HL-60/S4 treated with retinoic acid at 250 ng/mL for 4 days and 3 days (cell line): ENCODE measurements at regions not wholly inside any gene's neighbourhood (a gene's known extent, or its start where the extent isn't known, plus 50 kb on each side); places are given as distances from the start of the nearest gene placed in this dataset.
"Not testable (repeated sequence)": the region's sequence is repeated elsewhere in the genome, so short reads cannot be mapped to it uniquely, and the experiment has no call there.

Experiments used
- in situ Hi-C: fragments of 300-500 bp; cut with MboI; formaldehyde crosslinking; loops from 2 replicates; pipeline ENCODE4 v1.7.0; 2022; ENCODE audit warnings: low sequenced_read_pairs

DNA sequence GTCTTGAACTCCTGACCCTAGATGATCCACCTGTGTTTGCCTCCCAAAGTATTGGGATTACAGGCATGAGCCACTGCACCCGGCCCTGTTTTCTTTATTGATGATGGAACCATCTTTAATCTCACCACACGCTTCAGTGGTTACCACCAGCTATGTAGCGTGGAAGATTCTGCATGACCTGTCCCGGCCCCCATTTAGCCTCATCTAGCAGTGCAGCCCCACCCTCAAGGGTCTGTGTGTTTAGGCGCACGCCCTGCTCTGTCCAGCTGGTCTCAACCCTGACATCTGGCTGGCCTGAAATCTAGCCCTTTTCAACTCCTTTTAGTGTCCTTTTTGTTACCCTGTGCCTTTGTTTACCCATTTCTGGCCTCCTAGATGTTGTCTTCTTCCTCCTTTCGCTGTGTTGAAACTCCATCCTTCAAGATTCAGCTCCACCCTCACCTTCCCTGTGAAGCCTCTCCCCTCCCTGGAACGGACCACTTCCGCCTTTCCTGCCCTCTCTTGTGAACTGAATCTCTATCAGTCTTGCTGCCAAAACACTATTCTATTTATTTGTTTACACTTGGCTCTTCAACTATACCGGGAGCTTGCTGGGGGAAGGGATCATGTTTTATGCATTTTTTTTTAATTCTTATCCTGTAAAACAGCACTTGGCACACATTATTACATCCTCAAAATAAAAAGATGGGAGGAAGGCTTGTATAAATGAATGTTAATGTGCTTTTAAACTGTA lies 101.0 kb upstream of the MTHFD1L start:
- in situ Hi-C loops: no loop called here

DNA sequence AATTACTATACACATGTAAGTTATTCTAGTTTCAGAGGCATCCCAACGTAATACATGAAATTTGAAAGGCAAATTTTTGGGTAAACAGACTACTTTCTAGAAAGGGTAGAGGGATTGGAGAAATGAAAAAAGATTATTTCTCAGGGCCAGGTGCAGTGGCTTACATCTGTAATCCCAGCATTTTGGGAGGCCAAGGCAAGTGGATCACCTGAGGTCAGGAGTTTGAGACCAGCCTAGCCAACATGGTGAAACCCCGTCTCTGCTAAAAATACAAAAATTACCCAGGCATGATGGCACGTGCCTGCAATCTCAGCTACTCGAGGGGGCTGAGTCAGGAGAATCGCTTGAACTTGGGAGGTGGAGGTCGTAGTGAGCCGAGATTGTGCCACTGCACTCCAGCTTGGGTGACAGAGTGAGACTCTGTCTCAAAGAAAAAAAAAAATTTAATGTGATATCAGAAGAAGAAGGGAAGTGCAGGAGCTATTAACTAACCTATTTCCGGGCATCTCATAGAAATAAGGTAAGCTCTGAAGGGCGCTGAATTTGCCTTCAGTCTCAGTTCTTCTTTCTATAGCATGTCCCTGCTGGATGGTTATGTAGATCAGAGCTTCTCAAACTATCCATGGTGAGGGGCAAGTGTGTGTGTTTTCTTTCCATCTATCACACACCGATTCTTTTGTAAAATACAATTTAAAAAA lies 100.3 kb upstream of the MTHFD1L start:
- in situ Hi-C loops: no loop called here

DNA sequence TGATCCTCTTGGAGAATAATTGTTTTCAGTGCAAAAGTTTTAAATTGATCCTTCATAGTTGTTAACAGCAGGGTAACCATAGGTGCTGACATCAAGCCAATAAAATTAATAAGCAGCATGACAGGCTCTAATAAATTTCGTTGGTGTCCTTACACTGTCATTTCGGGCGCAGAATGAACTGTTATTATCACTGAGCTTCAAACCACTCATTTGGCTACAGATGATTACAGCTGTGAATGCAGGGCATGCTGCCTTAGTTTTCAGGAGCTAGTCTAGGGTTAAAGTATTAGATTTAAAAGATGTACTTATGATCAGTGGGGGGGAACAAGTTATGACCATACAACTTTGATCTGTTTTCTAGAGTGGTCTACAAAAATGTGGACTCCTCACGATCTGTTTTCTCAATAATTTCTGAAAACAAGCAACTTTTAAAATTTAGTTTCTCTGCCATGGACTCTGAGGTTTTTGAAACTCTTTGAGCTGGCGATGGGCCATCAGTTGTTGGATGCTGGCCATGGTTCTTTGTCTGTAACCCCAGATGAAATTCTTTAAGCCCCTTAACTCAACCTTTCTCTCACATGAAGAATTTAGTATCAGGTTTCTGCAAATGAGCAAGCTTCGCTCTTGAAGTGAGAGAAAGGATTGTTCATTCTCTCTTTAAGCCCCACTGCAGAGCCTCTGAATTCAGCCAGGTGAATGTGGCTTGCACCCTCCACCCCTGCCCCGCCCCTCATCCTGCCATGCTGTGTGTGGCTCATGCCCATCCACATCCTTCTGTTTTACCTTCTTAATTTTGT lies 99.1 kb upstream of the MTHFD1L start:
- in situ Hi-C loops: no loop called here

DNA sequence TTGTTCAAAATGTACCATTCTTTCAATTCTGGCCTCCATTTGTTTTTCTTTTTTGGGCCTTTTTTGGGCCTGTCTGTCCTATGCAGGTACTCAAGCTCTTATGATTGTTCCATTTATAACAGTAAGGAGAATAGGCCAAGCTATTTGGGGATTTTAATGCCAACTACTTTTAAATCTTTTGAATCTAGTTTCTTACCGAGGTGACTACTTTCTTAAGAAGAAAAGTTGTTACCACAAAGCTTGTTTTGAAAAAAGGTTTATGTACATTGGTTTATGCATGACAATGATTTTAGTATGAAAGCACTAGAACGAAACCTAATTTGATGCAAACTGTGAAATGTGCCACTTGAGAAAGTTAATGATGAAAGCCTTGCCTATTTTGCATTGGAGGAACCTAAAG lies 98.3 kb upstream of the MTHFD1L start:
- in situ Hi-C loops: no loop called here

DNA sequence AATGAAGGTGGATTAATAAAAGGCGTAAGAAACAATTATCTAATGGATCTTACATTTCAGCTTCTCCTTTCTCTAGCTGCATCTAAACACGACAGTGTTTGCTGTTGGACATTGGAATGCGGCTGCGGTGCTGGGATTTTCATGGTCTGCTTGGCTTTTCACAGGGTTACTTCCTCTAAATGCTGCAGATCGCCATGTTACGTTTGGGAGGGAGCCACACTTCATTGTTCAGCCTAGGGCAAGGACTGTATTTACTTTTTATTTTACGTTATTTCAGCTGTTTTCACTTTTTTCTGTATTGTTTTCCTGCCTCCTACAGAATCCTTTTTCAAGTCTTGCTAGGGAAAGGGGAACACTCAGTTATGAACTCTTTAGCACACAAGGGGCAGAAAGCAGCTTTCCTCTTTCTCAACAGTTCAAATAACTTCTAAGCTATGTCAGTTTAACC lies 97.9 kb upstream of the MTHFD1L start:
- in situ Hi-C loops: no loop called here

DNA sequence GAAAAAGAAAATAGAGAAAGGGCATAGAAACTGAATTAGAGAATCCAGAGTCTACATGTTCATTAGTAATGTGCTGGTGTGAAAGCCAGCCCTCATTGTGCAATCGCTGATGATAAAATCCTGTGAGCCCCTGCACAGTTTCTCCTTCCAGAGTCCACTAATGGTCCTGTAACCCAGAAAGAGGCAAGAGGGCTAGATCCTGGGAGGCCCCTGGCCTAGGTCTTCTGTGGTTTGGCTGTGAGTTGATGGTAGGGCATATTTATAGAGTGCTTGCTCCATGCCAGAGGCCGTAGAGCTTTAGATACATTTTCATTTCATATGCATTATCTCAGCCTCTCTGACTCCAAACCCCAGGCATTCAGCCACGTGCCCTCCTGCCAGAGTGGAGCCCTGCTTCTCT lies 94.9 kb upstream of the MTHFD1L start:
- in situ Hi-C loops: no loop called here

DNA sequence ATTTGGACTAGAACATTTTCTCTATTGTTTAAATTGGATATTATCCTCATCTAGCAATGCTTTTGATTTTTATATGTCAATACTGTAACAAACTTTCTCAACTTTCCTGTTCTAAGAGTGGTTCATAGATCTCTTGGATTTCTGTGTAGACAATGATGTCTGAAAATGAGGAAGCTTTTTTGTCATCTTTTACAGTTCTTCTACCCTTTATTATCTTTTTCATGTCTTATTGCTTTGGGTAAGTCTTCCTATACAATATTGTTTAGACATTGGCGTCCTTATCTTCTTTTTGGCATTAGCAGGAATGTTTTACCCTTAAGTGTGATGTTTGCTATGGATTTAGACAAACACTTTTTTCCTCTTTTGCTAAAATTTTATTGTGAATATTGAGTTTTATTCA lies 91.5 kb upstream of the MTHFD1L start:
- in situ Hi-C loops: no loop called here

DNA sequence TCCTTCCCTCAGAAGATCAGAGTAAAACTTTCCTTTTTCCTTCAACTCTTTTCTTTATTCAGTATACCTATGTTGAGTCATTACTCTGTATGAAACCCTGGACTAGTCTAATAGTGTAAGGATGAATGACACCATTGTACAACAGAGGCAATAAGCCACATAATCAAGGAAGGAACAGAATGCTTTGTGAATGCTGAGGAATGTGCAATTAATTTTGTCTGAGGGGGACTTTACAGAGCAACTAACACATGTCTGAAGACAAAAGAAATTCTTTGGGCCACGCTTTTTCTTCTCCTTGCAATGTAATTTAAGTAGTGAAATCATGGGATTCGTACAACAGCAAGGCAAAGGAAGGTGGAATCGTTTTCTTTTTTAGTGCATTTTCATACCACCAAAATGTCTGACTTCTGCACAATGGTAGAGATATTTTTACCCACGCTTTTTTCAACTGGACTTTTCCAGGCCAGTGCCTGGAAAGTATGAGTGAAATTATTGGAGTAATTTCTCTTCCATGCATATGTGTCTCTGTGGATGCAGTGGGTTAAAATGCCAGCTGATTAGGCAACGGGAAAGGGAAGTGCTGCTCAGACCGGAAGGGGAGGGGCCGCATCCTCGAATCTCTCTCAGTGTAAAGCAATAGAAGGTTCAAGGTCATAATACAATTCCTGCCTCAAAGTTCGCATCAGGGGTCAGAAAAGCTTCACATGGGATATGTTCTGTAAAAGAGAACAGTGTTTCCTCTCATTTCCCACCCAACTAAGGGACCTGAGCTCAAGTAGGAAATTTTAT lies 89.9 kb upstream of the MTHFD1L start:
- in situ Hi-C loops: no loop called here

DNA sequence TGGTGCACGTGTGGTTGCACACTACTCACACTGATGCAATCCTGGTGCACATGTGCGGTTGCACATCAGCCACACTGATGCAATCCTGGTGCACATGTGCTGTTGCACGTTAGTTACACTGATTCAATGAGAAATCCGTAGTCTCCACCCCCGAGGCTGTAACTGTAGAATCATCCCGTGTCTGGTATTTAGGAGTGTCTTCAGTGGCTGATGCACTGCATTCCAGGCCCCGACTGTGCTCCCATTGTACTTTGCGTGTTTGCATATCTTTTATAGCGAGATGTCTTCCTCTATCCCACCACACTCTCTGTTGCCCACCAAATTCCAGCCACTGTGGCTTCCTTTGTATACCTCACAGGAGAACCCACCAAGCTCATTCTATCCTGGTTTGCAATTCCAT lies 87.8 kb upstream of the MTHFD1L start:
- in situ Hi-C loops: no loop called here

DNA sequence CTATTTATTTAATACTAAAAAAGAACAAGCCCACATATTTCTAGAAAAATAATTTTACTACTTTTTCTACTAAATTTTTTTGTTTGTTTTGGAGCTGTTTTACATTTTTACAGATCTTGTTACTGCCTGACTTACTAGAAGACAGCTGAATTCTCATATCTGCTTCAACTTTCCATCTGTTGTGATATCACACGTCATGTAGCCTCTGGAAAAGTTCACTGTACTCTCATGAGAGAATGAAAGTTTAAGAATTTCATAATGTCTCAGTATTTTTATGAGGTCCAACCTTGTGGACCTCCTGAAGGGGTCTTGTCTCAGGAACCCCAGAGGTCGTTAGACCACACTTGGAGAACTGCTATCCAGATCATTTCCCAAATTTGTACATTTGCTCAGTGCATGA lies 81.7 kb upstream of the MTHFD1L start:
- in situ Hi-C loops: no loop called here

DNA sequence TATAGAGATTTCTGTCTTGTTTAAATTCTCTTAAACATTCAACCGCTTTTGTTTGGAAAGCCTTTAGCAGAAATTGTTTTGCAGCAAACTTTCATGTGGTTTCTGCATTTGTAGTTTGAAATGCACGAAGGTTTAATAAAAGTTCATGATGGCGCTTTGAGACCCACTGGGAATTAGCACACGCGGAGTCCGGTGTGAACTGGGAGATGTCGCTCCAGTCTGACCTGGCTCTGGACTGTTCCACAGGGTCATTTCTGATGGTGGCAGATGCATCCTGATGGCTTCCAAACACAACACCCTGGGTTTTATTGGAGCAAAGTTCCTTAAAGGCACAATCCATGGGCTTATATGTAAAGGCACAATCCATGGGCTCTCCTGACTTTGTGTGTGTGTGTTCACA lies 78.1 kb upstream of the MTHFD1L start:
- in situ Hi-C loops: no loop called here

DNA sequence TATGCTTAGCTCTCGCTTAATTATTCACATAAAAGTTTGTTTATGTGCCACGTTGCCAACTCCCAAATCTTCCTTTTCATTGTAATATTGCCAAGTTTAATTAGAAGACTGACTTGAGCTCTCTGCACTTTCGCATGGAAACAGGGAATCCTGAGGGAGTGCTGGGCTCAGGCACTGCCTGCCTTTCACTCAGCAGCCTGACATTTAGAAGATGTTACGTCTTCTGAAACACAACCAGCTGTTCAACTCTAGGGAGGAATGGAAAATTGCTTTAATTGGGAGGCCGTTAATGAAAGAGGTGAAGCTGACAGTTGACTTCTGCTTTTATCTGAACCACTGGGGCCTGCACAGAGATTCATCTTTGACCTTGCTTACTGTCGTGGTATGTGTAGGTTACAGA lies 77.4 kb upstream of the MTHFD1L start:
- in situ Hi-C loops: no loop called here

DNA sequence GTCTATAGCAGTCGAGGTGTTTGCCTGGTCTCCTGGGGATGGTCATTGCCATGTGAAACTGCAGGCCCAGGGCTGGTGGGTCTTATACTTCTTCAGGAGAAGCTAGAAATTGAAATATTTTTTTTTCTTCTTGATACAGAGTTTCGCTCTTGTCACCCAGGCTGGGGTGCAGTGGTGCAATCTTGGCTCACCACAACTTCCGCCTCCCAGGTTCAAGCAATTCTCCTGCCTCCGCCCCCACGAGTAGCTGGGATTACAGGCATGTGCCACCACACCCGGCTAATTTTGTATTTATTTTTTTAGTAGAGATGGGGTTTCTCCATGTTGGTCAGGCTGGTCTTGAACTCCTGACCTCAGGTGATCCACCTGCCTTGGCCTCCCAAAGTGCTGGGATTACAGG lies 75.6 kb upstream of the MTHFD1L start:
- in situ Hi-C loops: not testable (repeated sequence)

DNA sequence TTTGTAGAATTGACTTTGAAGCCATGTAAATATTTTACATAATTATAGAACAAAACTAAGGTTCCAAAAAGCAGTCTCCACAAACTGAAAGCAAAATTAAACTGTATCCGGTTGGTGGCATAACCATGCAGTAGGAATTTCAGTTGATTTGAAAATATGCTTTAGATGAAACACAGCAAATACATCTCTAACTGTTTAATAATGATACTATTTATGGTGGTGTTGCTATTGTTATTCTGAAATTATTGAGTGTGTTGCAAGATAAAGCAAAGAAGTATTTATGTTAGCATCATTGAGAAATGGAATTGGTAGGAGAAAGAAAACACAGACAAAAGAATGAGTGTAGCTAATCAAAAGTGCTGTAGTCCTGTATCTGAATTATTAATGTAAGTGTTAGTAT lies 73.8 kb upstream of the MTHFD1L start:
- in situ Hi-C loops: no loop called here

DNA sequence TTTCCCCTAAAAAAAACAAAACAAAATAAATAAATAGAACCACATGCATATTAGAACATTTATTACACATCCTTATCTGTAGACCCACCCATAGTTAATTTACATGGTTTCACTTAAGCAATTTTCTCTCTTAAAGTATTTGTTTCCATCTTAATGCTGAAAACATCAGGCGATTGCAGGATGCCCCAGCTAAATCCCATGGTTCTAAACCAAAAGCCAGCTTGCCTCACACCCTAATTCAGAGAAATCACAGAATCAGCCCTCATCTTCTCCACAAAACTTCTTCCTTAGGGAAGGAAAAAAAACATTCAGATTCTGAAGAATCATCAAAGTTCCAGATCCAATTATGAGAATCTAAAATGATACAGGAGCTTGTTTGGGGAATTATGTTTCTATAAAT lies 67.6 kb upstream of the MTHFD1L start:
- in situ Hi-C loops: no loop called here

DNA sequence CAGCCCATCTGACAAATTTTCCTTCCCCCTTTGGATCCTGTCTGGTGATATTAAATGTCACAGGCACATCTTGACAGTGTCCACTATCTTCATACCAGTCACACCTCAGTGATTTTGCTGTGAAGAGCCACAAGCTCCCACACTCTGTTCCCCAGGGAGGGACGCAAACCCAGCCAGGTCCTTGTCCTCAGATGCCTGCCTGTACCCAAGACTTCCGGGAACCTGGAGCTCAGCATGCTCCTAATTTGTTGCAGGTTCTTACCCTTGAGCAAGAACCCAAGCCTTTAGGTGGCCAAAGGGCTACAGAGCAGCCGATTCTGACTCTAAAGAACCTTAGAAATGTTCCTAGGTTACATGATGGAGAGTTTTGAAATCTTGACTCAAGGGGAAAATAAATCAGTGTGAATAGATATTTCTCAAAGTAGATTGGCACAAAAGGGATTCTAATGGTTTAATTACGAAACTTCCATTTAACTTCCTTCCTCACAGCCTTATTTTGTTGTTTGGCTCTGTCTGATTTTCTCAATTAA lies 66.2 kb upstream of the MTHFD1L start:
- in situ Hi-C loops: no loop called here

DNA sequence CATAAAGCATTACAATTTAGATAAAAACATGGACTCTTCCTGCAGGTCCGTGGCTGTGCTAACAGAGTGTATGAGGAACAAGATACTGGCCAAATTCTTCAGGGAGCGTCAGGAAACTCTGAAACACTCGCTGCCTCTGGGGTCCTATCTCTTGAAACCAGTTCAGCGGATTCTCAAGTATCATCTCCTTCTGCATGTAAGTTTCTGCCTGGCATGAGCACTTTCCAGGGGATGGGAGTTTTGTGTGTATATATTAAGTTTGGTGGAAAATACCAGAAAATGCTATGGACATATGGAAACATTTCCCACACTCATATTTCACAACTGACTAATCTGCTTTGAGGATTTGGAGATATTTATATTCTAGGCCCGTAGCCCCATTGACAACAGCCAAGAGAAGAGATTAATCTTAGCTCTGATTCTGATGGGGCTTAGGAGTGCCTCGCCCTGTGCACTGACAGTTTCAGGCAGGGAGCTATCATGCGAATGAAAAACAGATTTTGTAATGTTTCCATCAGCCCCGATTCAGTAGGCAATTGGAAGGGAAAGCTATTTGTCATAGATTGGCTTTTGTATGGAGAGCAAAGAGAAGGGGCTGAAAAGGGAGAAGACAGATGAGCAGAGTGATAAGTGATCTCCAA lies 64.7 kb upstream of the MTHFD1L start:
- in situ Hi-C loops: loop anchor here (25.0 kb wide), 2 partner anchors 738 to 863 kb away; partner anchors contain the start of genes ULBP2 and ULBP3

DNA sequence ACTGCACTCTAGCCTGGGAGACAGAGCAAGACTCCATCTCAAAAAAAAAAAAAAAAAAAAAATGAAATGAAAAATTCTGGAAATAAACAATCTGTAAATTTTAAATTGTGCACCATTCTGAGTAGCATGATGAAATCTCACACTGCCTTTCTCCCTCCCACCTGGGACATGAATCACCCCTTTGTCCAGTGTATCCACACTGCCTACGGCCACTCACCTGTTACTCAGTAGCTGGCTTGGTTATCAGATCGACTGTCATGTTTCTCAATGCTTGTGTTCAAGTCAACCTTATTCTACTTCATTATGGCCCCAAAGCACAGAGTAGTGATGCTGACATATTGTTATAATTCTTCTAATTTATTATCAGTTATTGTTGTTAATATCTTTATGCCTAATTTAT lies 58.7 kb upstream of the MTHFD1L start:
- in situ Hi-C loops: loop anchor here (25.0 kb wide), 2 partner anchors 744 to 869 kb away; partner anchors contain the start of genes ULBP2 and ULBP3

DNA sequence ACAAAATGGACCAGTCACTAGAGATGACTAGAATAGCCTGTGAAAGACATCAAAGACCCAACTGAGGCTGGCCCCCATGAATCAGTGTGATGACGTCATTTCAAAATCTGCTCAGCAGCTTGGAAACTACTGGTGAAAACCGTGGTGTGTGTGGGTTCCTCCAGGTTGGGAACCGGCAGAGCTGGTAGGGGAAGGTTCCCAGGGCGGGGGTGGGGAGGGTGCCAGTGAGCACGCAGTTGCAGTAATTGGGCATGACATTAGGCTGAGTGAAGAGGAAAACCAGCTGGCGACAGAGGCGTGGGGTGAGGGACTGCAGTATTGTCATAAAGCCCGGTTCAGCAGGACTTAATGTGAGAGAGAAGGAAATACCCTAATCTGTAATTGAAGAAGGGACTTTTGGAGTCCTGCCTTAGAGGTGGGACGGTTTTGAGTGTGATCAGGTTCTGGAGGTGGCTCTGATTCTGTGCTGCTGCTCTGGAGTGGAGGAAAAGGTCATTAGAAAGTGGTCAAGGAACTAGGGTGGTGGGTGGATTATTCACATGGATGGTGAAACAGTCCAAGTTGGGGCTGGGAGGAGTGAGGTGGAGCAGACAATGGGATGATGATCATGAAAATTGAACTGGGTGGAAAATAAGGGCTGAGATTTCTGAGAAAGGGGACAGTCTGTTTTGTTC lies 52.0 kb upstream of the MTHFD1L start:
- in situ Hi-C loops: loop anchor here (10.0 to 25.0 kb wide), 3 partner anchors 399 to 876 kb away; partner anchors contain the start of genes ULBP2 and ULBP3
